ENCODE measurements at regions not wholly inside any gene's neighbourhood (a gene's known extent, or its start where the extent isn't known, plus 50 kb on each side); places are given as distances from the start of the nearest gene placed in this dataset.

DNA sequence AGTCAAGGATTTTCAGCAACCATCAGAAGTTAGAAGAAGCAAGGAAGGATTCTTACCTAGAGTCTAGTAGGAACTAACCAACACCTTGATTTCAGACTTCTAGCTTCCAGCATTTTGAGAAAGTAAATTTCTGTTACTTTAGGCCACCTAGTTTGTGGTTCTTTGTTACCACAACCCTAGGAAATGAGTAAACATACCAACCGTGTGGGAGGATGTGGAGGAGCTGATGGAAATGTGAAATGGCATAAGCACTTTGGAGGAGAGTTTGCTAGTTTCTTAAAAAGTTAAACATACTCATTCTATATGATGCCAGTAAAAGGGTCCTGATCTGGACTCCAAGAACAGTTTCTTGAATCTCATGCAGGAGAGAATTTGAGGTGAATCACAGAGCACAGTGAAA lies 679.4 kb downstream of the PDHA2 start:
- H3K4me1 Mint-ChIP-seq: peaks cover 4% of the 10 kb centered on the region
- ATAC-seq (no peak), DNase-seq (no peak)
- H3K4me3 Mint-ChIP-seq: no peak overlapping the region
- no peak overlapping the region for H3K27ac Mint-ChIP-seq
- peaks cover 4 to 7% of the 10 kb centered on the region in 2 donors for H3K9me3 Mint-ChIP-seq
- H3K27me3 Mint-ChIP-seq: no peaks in the 10 kb centered on the region

DNA sequence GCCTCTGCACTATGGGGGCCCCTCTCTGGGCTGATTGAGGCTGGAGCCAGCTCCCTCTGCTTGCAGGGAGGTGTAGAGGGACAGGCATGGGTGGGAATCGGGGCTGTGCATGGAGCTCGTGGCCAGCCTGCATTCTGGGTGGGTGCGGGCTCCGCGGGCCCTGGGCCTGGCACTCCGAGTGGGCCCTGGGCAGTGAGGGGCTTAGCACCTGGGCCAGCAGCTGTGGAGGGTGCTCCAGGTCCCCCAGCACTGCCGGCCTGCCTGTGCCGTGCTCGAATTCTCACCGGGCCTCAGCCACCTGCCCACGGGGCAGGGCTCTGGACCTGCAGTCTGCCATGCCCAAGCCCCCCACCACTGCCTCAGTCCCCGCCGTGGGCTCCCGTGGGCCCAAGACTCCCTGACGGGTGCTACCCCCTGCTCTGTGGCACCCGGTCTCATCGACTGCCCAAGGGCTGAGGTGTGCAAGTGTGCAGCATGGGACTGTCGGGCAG lies 681.2 kb downstream of the PDHA2 start:
- H3K27me3 Mint-ChIP-seq: no peaks in the 10 kb centered on the region
- no peak overlapping the region for H3K4me3 Mint-ChIP-seq

DNA sequence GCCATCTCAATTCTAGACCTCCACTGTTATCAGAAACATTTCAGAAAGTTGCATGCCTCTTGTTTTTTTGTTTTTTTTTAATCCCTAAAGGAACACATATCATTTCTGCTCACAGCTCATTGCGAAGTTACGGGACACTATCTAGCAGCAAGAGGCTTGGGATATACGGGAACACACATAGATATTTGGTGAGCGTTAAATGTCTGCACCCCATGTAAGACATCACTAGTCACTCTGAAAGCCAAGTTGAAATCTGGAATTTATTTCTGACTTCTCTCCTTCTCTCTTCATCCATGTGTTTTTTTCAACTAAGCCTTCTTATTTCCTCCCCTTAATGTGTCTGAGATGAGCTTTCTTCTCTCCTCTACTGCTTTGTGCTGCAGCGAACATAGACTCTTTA lies 683.7 kb downstream of the PDHA2 start:
- ATAC-seq (no peak), DNase-seq (no peak)
- Mint-ChIP-seq H3K4me3 (no peak overlapping the region), H3K27me3 (no peaks in the 10 kb centered on the region), H3K9me3 (peaks cover 0 to 4% of the 10 kb centered on the region in 2 donors), H3K4me1 (peaks cover 4% of the 10 kb centered on the region), H3K27ac (no peak overlapping the region)

More for the DNA sequence above, 681.2 kb downstream of the PDHA2 start:
- Mint-ChIP-seq H3K9me3 (peaks cover 0 to 4% of the 10 kb centered on the region in 2 donors), H3K27ac (peak overlapping the region in 1 of 2 donors; percentile 80), H3K4me1 (peaks cover 4% of the 10 kb centered on the region)
- DNase-seq (no peak), ATAC-seq (peak; percentile 28)

DNA sequence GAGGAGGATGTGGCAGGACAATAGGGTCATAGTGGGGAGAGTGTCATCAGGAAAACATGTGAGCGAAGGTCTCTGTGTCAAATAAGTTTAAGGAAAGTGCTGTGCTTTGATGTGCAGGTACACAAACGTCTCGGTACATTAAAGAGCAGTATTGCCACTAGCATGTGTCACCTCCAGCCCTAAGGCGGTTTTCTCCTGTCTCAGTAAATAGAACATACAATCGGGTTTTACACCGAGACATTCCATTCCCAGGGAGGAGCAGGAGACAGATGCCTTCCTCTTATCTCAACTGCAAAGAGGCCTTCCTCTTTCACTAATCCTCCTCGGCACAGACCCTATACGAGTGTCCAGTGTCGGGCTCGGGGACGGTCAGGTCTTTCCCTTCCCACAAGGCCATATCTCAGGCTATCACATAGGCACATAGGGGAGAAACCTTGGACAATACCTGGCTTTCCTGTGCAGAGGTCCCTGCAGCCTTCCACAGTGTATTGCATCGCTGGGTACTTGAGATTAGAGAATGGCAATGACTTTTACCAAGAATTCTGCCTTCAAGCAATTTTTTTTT lies 684.5 kb downstream of the PDHA2 start:
- no peaks in the 10 kb centered on the region for H3K27me3 Mint-ChIP-seq
- H3K9me3 Mint-ChIP-seq: peaks cover 0 to under 1% of the 10 kb centered on the region in 2 donors
- H3K27ac Mint-ChIP-seq: no peak overlapping the region
- no peak overlapping the region for H3K4me3 Mint-ChIP-seq
- peaks cover 2% of the 10 kb centered on the region for H3K4me1 Mint-ChIP-seq
- no peak for DNase-seq
- ATAC-seq: no peak

DNA sequence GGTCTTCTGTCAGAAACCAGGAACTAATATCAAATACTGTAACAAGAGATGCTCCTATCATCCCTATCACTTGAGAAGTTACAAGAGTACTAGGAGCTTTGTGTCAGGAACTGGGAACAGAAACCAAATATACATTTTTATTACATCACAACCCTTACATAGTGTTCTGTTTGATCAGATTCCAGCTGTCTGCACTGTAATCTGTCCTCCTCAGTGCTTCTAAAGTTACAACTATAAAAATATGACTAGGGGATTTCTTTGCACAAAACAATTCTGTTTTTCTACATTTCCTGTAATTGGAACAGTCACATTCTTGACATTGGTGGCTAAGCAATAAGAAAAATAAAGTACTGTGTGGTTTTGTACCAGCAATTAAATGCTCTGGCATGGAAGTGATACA lies 686.0 kb downstream of the PDHA2 start:
- H3K27ac Mint-ChIP-seq: no peak overlapping the region
- H3K4me3 Mint-ChIP-seq: no peak overlapping the region
- ATAC-seq (no peak), DNase-seq (no peak)
- peaks cover 0 to 5% of the 10 kb centered on the region in 2 donors for H3K9me3 Mint-ChIP-seq
- no peaks in the 10 kb centered on the region for H3K27me3 Mint-ChIP-seq
- no peaks in the 10 kb centered on the region for H3K4me1 Mint-ChIP-seq

DNA sequence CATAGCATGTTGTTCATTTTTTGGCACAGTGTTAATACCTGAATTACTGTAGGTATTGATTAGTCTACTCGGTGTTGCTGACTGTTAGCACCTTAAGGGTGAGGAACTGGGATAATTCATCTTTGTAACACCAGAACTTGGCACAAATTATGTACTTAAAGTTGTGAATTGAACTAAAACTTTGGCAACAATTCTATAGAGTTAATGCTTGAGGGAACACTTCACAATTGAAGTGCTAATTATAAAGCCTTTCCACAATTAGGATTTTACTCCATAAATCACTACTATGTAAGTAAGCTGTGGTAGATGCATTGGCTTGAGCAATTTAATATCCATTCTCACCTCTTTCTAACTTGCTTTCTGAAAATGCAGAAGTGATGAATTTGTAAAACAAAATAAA lies 686.7 kb downstream of the PDHA2 start:
- H3K9me3 Mint-ChIP-seq: peaks cover 0 to 6% of the 10 kb centered on the region in 2 donors
- H3K27me3 Mint-ChIP-seq: no peaks in the 10 kb centered on the region
- H3K4me3 Mint-ChIP-seq: no peak overlapping the region

DNA sequence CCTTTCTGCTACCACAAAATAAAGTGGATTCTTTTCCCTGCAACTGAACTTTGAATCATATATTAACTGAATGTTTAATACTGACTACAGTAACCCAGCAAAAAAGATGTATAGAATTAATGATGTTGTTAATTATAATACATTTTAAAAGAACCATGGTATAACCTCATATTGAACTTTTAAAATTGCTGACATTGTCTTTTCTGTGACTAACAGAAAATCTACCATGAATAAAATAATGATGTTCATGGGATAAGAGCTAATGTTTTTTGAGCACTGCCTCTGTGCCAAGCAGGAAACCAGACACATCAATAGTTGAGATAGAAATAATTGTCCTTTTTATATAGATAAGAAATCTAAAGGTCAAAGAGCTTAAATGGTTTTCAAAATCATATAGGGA lies 691.9 kb downstream of the PDHA2 start:
- Mint-ChIP-seq H3K9me3 (peaks cover 0 to 12% of the 10 kb centered on the region in 2 donors), H3K27ac (no peak overlapping the region), H3K4me1 (no peaks in the 10 kb centered on the region), H3K27me3 (no peaks in the 10 kb centered on the region), H3K4me3 (no peak overlapping the region)
- ATAC-seq: no peak
- no peak for DNase-seq

More for the DNA sequence above, 686.7 kb downstream of the PDHA2 start:
- Mint-ChIP-seq H3K27ac (no peak overlapping the region), H3K4me1 (no peaks in the 10 kb centered on the region)
- no peak for ATAC-seq
- no peak for DNase-seq

DNA sequence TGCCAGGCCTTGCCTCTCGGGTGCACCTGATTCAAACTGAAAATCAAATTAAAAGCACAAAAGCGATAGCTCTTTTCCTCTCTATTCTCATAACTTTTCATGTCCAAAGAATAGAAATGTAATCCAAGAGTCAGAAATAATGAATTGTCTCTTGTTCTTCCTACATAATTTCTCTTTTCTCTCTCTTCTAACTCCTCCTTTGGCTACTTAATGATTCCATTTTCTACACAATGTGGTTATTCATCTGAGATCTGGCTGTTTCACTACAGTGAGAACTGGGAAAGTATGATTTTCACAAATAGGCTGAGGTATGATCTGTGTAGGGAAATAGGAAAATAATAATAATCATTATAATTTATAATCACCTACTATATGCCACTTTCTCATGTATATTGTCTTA lies 703.5 kb downstream of the PDHA2 start:
- no peak for DNase-seq
- Mint-ChIP-seq H3K4me1 (no peaks in the 10 kb centered on the region), H3K4me3 (no peak overlapping the region), H3K27me3 (no peaks in the 10 kb centered on the region), H3K9me3 (peaks cover 0 to 16% of the 10 kb centered on the region in 2 donors), H3K27ac (no peak overlapping the region)
- no peak for ATAC-seq

DNA sequence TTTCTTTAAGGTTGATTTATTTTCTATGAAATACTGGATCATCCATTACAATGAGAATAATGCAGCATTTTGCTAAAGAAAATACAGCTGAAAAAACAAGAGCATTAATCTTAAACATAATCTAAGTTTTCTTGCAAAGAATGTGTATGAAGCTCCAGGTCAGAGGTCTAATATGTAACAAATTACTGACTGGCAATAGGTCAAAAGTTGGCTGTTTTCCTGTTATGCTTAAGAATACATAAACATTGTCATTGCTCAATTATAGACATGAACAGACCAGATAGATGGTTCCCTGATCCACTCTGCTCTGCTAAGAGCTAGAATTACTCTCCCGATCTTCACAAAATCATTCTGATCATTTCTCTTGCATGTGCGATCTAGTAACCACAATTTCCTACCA lies 718.6 kb downstream of the PDHA2 start:
- H3K27me3 Mint-ChIP-seq: no peaks in the 10 kb centered on the region
- DNase-seq (no peak), ATAC-seq (no peak)
- H3K27ac Mint-ChIP-seq: no peak overlapping the region
- H3K4me3 Mint-ChIP-seq: no peak overlapping the region
- H3K4me1 Mint-ChIP-seq: no peaks in the 10 kb centered on the region
- H3K9me3 Mint-ChIP-seq: no peaks in the 10 kb centered on the region

DNA sequence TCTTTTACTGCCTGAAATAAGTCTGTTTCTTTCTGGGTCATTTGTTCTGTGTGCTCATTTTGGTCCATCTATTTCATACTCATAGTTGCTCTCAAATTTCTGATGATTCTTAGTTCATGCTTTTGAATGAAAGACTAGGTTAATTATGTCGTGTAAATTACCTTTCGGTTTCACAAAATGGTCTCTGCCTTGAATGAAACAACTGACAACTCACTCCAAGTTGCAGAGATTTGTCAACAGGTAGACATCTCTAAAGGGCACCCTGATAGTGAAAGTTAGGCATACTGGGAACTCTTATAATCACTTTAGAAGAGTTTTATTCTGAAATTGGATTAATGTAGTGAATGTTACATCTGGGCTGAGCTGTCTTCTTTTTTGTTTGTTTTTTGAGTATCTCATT lies 726.9 kb downstream of the PDHA2 start:
- Mint-ChIP-seq H3K27me3 (no peaks in the 10 kb centered on the region), H3K4me1 (no peaks in the 10 kb centered on the region), H3K4me3 (no peak overlapping the region), H3K9me3 (no peaks in the 10 kb centered on the region), H3K27ac (no peak overlapping the region)
- ATAC-seq (no peak), DNase-seq (no peak)

DNA sequence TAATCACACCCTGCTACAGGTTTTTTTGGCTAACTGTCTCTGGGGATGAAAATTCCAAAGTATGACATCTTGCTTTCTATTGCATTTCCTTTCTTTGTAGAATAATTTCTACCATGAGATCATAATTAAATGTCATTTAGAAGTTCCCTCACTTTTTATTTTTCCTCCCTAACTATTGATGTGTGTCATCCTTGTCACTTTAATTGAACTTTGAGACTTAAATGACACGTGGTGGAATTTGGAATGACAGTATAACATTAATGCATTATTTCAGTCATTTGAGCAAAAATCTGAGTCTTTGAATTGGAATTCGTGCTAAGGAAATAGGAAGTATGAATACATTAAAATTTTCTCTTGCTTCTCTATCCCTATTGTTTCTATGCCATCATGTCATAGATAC lies 745.4 kb downstream of the PDHA2 start:
- DNase-seq (no peak), ATAC-seq (no peak)
- Mint-ChIP-seq H3K27ac (no peak overlapping the region), H3K4me3 (no peak overlapping the region), H3K4me1 (no peaks in the 10 kb centered on the region), H3K27me3 (no peaks in the 10 kb centered on the region), H3K9me3 (peaks cover 0 to 13% of the 10 kb centered on the region in 2 donors)

DNA sequence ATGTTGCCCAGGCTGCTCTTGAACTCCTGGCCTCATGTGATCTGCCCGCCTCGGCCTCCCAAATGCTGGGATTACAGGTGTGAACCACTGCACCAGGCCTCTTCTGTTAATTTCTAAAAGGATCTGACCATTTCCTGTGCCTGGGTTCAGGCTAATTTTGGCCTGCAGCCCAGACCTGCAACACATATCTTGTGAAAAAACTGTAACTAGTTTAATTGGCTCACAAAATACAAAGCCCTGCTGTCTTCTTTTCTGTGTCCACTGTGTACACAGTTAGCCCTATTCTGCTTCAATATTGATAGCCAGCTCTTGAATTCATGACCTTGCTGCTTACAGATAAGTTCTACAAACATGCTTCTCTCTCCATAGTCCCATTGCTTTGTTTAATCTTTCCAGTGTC lies 753.5 kb downstream of the PDHA2 start:
- no peak for DNase-seq
- Mint-ChIP-seq H3K4me3 (no peak overlapping the region), H3K27me3 (no peaks in the 10 kb centered on the region), H3K9me3 (peaks cover 0 to 8% of the 10 kb centered on the region in 2 donors), H3K27ac (no peak overlapping the region), H3K4me1 (no peaks in the 10 kb centered on the region)
- no peak for ATAC-seq

DNA sequence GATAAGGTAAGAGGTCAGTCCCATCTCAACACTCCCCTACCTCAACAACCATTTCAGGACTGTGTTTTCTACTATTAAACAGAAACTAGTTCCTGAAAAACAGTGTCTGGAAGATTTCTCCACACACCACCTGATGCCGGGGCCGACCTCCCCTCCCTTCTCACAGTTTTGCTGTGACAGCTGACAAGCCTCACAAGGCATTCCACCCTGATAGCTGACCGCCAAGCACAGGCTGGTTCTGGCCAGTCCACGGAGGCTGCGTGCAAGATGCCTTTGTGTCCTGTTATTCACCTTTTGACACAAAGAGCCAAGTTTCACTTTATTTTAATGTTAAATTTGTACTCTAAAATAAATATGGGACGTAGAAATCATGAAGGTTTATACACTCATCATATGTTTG lies 758.6 kb downstream of the PDHA2 start:
- no peak overlapping the region for H3K4me3 Mint-ChIP-seq
- H3K27me3 Mint-ChIP-seq: no peaks in the 10 kb centered on the region
- H3K27ac Mint-ChIP-seq: no peak overlapping the region
- H3K4me1 Mint-ChIP-seq: no peaks in the 10 kb centered on the region
- peaks cover 0 to 7% of the 10 kb centered on the region in 2 donors for H3K9me3 Mint-ChIP-seq
- ATAC-seq: no peak
- DNase-seq: no peak

DNA sequence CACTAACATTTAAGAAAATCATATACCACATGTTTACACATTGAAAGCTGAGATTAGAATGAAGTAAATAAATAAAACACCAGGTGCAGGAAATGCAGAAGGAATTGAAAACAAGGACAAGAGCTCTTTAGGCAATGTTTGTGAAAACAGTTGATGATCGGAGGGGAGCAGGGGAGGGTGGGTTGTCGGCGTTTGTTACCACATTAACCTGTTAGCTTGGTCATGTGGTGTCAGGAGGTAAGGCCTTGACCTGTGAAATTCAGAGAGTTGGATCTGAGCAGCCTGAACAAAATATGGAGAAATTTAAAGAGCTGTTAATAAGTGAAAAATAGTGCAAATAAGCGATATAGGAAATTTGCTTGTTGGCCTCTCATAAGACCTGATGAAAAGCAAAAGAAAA lies 759.9 kb downstream of the PDHA2 start:
- Mint-ChIP-seq H3K27ac (no peak overlapping the region), H3K4me1 (no peaks in the 10 kb centered on the region), H3K9me3 (no peaks in the 10 kb centered on the region), H3K4me3 (no peak overlapping the region), H3K27me3 (no peaks in the 10 kb centered on the region)
- no peak for ATAC-seq
- DNase-seq: no peak

DNA sequence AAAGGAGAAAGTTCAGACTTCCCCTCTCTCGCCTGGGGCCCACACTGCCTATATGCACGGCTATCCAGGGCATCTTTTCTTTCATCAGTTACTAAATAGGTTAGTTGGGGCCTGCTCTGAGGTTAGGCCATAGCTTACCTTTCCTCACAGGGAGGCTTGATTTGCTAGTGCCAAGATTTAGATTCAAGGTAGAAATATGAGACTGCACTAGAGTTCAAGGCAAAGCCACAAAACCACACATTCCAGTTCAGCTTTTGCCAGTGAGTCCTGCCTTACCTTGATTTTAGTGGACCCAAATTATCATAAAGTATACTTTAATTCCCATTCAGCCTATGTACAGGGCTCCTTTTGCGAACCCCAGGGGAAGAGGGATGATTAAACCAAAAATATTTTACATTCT lies 762.8 kb downstream of the PDHA2 start:
- DNase-seq: no peak
- H3K9me3 Mint-ChIP-seq: peaks cover 0 to under 1% of the 10 kb centered on the region in 2 donors
- no peak for ATAC-seq
- H3K27ac Mint-ChIP-seq: no peak overlapping the region
- H3K27me3 Mint-ChIP-seq: no peaks in the 10 kb centered on the region
- H3K4me3 Mint-ChIP-seq: no peak overlapping the region
- no peaks in the 10 kb centered on the region for H3K4me1 Mint-ChIP-seq

DNA sequence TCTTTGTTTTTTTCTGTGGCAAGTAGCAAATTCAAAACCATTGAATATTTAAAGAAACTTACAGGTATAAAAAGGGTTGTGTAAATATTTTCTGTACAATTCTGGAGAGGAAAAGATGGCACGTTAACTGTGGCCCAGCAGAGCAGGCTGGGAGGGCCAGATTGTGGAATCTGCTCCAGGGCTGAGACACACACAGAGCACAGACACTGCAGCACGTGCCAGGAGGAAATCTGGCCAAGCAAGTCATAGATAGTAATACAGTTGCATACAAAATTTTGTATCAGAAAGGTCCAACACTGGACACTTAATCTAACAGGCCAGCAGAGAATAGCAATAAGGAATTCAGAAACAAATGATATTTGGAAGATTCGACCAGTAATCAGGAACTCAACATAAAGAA lies 763.7 kb downstream of the PDHA2 start:
- Mint-ChIP-seq H3K4me1 (no peaks in the 10 kb centered on the region), H3K27ac (no peak overlapping the region)
- no peak for ATAC-seq

DNA sequence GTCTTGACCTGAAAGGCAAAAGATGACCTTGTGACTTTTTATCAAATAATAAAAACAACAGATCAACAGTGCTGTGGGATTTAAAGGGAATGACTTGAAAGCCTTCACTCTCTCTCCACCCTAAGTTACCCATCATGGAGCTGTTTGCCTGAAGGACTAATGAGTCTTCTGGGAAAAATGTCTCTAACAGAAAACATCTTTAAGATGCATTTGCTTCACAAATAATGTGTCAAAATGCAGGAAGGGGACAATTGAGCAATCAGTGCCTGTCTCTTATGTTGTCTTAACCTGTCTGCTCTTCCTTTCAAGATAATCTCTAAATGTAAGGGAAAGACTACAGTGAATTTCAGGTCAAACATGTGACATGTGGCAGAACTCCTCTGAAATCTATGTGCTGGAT lies 766.6 kb downstream of the PDHA2 start:
- ATAC-seq (no peak), DNase-seq (no peak)
- Mint-ChIP-seq H3K4me3 (no peak overlapping the region), H3K27me3 (no peaks in the 10 kb centered on the region), H3K4me1 (no peaks in the 10 kb centered on the region), H3K27ac (no peak overlapping the region), H3K9me3 (peaks cover 0 to 20% of the 10 kb centered on the region in 2 donors)

More for the DNA sequence above, 763.7 kb downstream of the PDHA2 start:
- H3K9me3 Mint-ChIP-seq: peaks cover 0 to 11% of the 10 kb centered on the region in 2 donors
- H3K4me3 Mint-ChIP-seq: no peak overlapping the region
- no peaks in the 10 kb centered on the region for H3K27me3 Mint-ChIP-seq
- DNase-seq: no peak

All from stimulated activated naive CD8-positive, alpha-beta T cell treated with anti-CD3 and anti-CD28 coated beads, Interleukin-15, amount 100 ng/mL, for 72 hours (primary cell).